ENCODE measurements at regions not wholly inside any gene's neighbourhood (a gene's known extent, or its start where the extent isn't known, plus 50 kb on each side); places are given as distances from the start of the nearest gene placed in this dataset.

GRCh38 chr7:41491883-41492471, 210.9 kb downstream of the INHBA start:
- Histone ChIP-seq H3K36me3 (replicated peaks in 1 of 2) (no peaks in the 10 kb centered on the region), H3K27me3 (no peaks in the 10 kb centered on the region), H3K9me3 (replicated peaks in 1 of 3) (no peaks in the 10 kb centered on the region), H3K4me1 (replicated peaks in 1 of 2) (no peaks in the 10 kb centered on the region), H3K4me3 (no peak overlapping the region), H3K27ac (no peak overlapping the region)
- intact Hi-C loops (cut with DNase I), result no loop called here
- 65 to 84% (median 74%) methylated on average over 3 of the region's 3 CpGs for WGBS, 4 donors
- TF ChIP-seq CTCF (IDR thresholded peaks at IDR 0.05) (no peak), POLR2A (IDR thresholded peaks at IDR 0.05) (no peak)
- no peak for DNase-seq

- WGBS, 4 donors, result 71 to 87% (median 75%) methylated on average over 5 of the region's 5 CpGs
- intact Hi-C loops (cut with DNase I), result no loop called here
- Histone ChIP-seq H3K27me3 (no peaks in the 10 kb centered on the region), H3K9me3 (replicated peaks in 1 of 3) (no peaks in the 10 kb centered on the region), H3K4me3 (no peak overlapping the region), H3K27ac (no peak overlapping the region), H3K36me3 (replicated peaks in 1 of 2) (no peaks in the 10 kb centered on the region), H3K4me1 (replicated peaks in 1 of 2) (no peaks in the 10 kb centered on the region)
- TF ChIP-seq POLR2A (IDR thresholded peaks at IDR 0.05) (no peak), CTCF (IDR thresholded peaks at IDR 0.05) (no peak)
- DNase-seq, result no peak
These were observed 211.6 kb downstream of the INHBA start for GRCh38 chr7:41491308-41491707.

GRCh38 chr7:41489885-41490284, 213.0 kb downstream of the INHBA start:
- intact Hi-C loops (cut with DNase I), result no loop called here
- Histone ChIP-seq H3K9me3 (replicated peaks in 1 of 3) (no peaks in the 10 kb centered on the region), H3K4me3 (no peak overlapping the region), H3K27me3 (no peaks in the 10 kb centered on the region), H3K36me3 (replicated peaks in 1 of 2) (no peaks in the 10 kb centered on the region), H3K27ac (no peak overlapping the region), H3K4me1 (replicated peaks in 1 of 2) (no peaks in the 10 kb centered on the region)
- no peak for TF ChIP-seq POLR2A (IDR thresholded peaks at IDR 0.05)
- no peak for TF ChIP-seq CTCF (IDR thresholded peaks at IDR 0.05)
- DNase-seq, result no peak
- 93 to 100% (median 96%) methylated on average over 2 of the region's 2 CpGs for WGBS, 4 donors

GRCh38 chr7:41487229-41487940, 215.5 kb downstream of the INHBA start:
- no peaks in the 10 kb centered on the region for H3K36me3 ChIP-seq (replicated peaks in 1 of 2)
- no peak overlapping the region for H3K27ac ChIP-seq
- H3K27me3 ChIP-seq, result no peaks in the 10 kb centered on the region
- WGBS, 4 donors, result 70 to 83% (median 79%) methylated on average over 7 of the region's 7 CpGs
- no peak for DNase-seq
- H3K4me3 ChIP-seq, result no peak overlapping the region
- intact Hi-C loops (cut with DNase I), result no loop called here
- H3K9me3 ChIP-seq (replicated peaks in 1 of 3), result no peaks in the 10 kb centered on the region
- TF ChIP-seq POLR2A (IDR thresholded peaks at IDR 0.05) (no peak), CTCF (IDR thresholded peaks at IDR 0.05) (no peak)
- H3K4me1 ChIP-seq (replicated peaks in 1 of 2), result no peaks in the 10 kb centered on the region
